GM21526 (cell line): ENCODE measurements at regions not wholly inside any gene's neighbourhood (a gene's known extent, or its start where the extent isn't known, plus 50 kb on each side); places are given as distances from the start of the nearest gene placed in this dataset.
A peak's percentile ranks its signal among the peaks of the same experiment; 100 is the strongest.

Experiments
- ATAC-seq: cut with Tn5 transposase; IDR thresholded peaks from one replicate; pipeline ENCODE4 v1.9.1; 2021; ENCODE audit warnings: moderate library complexity; ENCODE audit not compliant: unreplicated experiment, low FRiP score

- ATAC-seq: no peak
Observed at GRCh38 chr5:23013395-23013998, 160.4 kb upstream of the CDH12 start.

- peak; percentile 76 for ATAC-seq
Observed at GRCh38 chr5:23012842-23013241, 159.7 kb upstream of the CDH12 start.

GRCh38 chr5:23007762-23008161, 154.6 kb upstream of the CDH12 start:
- no peak for ATAC-seq

GRCh38 chr5:23007236-23007635, 154.1 kb upstream of the CDH12 start:
- ATAC-seq: no peak

DNA sequence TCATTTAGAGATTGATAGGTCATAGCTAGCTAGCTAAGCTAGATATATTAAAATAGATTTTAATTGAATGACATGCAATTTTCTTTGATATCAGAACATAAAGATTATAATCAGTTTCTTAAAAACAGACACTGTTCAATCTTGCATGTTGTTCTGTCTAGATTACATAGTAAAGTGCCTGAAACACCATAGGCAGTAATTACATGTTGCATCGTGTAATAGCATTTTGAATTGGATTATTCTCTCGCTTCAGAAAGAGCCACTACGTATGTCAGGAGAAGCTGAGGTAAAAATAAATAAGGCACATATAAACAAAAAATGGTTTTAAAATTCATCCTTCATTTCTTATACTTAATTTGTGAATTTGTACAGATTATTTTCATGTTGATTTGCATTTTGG, 148.0 kb upstream of the CDH12 start:
- ATAC-seq: no peak

- no peak for ATAC-seq
Observed at GRCh38 chr5:22998774-22999173, 145.6 kb upstream of the CDH12 start.

DNA sequence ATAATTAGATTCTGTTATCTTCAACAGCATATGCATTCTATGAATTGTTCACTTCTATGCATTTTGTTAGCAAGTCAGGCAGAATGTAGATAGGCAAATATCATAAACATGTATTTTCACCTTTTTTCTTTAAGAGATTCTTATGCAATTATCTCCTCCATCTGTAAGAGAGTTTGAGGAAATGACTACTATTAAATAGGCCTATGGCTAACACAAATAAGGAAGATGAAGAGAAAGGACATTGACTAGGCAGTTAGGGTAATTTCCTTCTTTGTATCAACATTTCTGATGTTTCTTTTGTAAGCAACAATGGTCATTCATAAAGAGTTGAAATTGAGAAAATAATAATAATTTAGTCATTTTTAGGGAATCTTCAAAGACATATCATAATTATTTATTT, 145.2 kb upstream of the CDH12 start:
- no peak for ATAC-seq

GRCh38 chr5:22988937-22989336, 135.8 kb upstream of the CDH12 start:
- ATAC-seq: no peak

DNA sequence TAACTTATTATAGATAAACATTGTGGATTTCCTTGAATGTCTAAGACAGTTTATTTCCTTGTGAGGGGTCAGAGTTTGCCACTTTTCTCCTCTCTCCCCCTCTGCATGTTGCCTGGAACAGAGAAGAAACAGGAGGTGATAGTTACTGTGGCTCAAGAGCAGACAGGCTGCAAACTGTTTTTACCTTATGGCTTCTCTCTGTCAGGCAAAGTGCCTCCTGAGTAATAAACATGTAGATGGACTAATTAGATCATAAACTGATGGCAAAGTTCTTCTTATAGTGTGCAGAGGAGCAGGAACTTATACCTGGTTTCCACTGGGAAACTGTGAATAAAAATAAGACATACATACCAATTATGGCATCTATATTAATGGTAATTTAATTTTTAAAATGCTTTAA, 133.1 kb upstream of the CDH12 start:
- no peak for ATAC-seq

GRCh38 chr5:22985446-22985845, 132.3 kb upstream of the CDH12 start:
- ATAC-seq: no peak

- no peak for ATAC-seq
Observed at GRCh38 chr5:22970956-22971618, 117.9 kb upstream of the CDH12 start.

GRCh38 chr5:22970491-22970890, 117.3 kb upstream of the CDH12 start:
- ATAC-seq: no peak

DNA sequence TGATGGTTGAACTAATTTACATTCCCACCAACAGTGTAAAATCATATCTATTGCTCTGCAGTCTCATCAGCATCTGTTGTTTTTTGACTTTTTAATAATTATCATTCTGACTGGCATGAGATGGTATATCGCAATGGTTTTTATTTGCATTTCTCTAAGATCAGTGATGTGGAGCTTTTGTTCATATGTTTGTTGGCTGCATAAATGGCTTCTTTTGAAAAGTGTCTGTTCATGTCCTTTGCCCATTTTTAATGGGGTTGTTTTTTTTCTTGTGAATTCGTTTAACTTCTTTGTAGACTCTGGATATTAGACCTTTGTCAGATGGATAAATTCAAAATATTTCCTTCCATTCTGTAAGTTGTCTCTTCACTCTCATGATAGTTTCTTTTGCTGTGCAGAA, 115.2 kb upstream of the CDH12 start:
- ATAC-seq: no peak

- peak; percentile 66 for ATAC-seq
Observed at GRCh38 chr5:22965960-22966359, 112.8 kb upstream of the CDH12 start.

DNA sequence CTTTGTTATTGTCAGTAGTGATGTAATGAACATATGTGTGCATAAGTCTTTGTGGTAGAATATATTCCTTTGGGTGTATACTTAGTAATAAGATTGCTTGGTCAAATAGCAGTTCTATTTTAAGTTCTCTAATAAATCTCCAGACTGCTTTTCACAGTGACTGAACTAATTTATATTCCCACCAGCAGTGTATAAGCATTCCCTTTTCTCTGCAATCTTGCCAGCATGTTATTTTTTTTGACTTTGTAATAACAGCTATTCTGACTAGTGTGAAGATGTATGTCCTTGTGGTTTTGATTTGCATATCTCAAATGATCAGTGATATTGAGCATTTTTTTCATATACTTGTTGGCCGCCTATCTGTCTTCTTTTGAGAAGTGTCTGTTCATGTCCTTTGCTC, 111.5 kb upstream of the CDH12 start:
- no peak for ATAC-seq

- ATAC-seq: no peak
Observed at GRCh38 chr5:22958462-22959262, 105.5 kb upstream of the CDH12 start.

DNA sequence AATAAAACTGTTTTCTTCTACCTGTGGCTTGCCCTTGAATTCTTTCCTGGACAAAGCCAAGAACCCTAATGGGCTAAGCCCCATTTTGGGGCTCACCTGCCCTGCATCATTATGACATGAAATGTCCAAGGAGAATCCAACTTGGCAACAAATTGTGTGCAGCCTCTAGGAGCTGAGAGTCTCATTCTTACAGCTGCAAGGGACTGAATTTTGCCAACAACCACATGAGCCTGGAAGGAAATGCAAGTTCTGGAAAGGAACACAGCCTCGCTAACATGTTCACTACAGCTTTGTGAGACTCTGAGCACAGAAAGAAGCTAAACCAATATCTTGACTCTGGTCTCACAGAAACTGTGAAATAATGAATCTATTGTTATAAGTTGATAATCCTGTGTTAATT, 94.8 kb upstream of the CDH12 start:
- no peak for ATAC-seq

- no peak for ATAC-seq
Observed at GRCh38 chr5:22938362-22938761, 85.2 kb upstream of the CDH12 start.

DNA sequence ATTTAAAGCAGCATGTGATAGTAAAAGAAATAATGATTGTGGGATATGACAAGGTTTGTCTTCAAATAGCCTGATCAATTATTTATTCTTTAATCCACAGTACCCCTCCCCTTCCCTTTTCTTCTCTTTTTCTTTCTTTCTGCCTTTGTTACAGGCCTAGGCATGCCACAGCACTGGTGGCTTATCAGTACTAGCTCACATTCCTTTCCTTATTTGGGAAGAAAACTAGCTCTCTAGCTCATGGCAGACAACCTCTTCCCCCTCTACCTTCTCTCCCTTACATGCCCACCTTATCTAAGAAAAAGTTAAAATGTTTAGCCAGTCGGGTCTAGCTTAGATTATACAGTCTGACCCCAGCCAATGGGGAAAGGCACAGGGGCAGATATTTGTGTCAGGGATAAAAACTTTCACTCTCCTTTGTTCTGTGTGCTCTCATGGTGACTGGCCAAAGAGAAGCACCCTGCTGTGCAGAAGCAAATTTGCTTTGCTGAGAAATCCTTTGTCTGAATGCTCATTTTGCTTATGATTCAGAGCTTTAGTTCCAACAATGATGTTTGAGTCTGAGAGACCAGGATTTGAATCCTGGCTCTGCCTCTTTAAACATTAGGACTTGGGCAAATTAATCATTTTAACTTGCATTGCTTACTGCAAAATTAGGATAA, 75.8 kb upstream of the CDH12 start:
- ATAC-seq: no peak

DNA sequence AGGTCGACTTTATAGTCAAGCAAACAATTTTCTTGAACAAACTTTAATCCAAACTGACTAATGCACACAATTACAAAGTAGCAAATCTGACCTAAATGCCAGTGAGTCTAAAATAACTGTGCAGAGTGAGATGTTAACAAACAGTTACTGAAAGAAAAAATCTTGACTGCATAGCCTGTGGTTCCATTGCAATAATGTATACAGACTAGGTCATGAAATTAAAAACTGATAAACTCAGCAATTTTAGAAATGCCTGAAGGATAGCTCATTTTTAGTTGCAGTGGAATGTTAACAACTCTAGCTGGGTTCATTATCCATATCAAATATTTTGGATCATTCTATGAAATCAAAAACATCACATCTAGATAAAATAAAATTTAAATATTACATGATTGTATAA, 73.4 kb upstream of the CDH12 start:
- ATAC-seq: no peak

DNA sequence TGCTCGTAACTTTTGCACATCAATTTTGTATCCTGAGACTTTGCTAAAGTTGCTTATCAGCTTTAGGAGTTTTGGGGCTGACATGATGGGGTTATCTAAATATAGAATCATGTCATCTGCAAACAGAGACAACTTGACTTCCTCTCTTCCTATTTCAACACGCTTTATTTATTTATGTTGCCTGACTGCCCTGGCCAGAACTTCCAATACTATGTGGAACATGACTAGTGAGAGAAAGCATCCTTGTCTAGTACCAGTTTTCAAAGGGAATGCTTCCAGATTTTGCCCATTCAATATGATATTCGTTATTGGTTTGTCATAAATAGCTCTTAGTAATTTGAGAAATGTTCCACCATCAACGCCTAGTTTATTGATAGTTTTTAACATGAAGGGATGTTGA, 65.4 kb upstream of the CDH12 start:
- ATAC-seq: no peak
